ENCODE measurements at regions not wholly inside any gene's neighbourhood (a gene's known extent, or its start where the extent isn't known, plus 50 kb on each side); places are given as distances from the start of the nearest gene placed in this dataset.
"Not testable (repeated sequence)": the region's sequence is repeated elsewhere in the genome, so short reads cannot be mapped to it uniquely, and the experiment has no call there.

DNA sequence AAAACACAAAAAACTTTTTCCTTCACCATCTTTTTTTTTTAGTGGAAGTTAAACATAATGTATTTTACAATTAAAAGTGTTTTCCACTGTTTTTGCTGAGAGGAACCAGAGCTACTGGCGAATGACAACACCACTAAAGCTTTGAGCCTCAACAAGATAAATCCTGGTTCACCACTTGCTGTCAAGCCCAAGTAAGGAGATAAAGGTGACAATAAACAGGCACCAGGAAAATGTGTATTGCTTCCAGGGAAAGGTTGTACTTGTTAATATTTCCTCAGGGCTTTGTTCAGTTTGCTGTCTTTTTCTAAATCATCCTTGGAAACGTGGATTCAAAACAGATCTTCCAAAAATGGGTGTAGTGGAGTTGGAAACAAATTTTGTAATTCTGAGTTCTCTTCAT is 109.9 kb upstream of the ANKRD30A start:
- no peak for DNase-seq (ENCODE audit: low spot score in 2 of 2)
- H3K27ac ChIP-seq, result no peak overlapping the region

DNA sequence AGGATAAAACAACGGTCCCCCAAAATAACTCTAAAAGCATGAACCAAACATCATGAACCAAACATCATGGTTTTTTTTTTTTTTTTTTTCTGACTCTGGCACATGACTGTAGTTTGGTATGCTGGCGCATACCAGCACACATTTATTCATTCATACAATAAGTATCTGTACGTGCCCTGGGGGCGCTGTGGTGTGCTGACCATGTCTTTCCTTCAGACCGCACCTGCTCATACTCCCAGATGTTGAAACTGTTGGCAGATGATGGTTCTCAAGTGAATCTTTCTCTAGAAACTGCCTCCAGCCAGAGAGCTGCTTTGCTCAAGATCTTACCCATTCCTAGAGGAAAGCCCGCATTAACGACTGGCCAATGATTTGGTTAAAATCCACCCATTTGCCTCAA is 114.7 kb upstream of the ANKRD30A start:
- intact Hi-C loops (cut with DNase I), result no loop called here
- TF ChIP-seq, protein P1, sequence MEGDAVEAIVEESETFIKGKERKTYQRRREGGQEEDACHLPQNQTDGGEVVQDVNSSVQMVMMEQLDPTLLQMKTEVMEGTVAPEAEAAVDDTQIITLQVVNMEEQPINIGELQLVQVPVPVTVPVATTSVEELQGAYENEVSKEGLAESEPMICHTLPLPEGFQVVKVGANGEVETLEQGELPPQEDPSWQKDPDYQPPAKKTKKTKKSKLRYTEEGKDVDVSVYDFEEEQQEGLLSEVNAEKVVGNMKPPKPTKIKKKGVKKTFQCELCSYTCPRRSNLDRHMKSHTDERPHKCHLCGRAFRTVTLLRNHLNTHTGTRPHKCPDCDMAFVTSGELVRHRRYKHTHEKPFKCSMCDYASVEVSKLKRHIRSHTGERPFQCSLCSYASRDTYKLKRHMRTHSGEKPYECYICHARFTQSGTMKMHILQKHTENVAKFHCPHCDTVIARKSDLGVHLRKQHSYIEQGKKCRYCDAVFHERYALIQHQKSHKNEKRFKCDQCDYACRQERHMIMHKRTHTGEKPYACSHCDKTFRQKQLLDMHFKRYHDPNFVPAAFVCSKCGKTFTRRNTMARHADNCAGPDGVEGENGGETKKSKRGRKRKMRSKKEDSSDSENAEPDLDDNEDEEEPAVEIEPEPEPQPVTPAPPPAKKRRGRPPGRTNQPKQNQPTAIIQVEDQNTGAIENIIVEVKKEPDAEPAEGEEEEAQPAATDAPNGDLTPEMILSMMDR (IDR thresholded peaks at IDR 0.05), result no peak
- H3K27ac ChIP-seq, result no peak overlapping the region
- H3K36me3 ChIP-seq, result no peaks in the 10 kb centered on the region
- DNase-seq (ENCODE audit: low spot score in 2 of 2), result no peak
- H3K4me1 ChIP-seq, result no peaks in the 10 kb centered on the region
- H3K9me3 ChIP-seq, result no peaks in the 10 kb centered on the region
- H3K4me3 ChIP-seq, result no peak overlapping the region
- H3K27me3 ChIP-seq, result no peaks in the 10 kb centered on the region

More for the DNA sequence above, 109.9 kb upstream of the ANKRD30A start:
- Histone ChIP-seq H3K4me1 (no peaks in the 10 kb centered on the region), H3K4me3 (no peak overlapping the region), H3K9me3 (no peaks in the 10 kb centered on the region), H3K27me3 (no peaks in the 10 kb centered on the region), H3K36me3 (no peaks in the 10 kb centered on the region)
- intact Hi-C loops (cut with DNase I), result no loop called here
- TF ChIP-seq, protein P1 (IDR thresholded peaks at IDR 0.05), result no peak

DNA sequence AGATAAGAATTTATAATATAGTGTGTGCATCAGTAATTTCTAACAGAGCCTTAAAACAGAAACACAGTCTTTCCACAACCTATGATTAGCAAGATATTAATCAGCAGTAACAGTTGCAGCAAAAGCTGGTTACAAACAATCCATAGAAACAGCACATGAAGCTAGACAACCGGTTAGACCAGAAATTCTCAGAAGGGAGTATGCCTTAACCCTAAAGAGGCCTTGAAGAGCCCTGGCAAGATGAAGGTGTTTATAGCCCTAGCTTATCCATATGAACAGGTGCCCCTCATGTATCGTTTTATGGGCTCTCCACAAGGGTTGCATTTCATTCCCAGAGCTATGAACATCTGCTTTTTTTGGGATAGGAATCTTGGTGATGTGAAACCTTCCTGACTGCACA is 117.1 kb upstream of the ANKRD30A start:
- H3K9me3 ChIP-seq; intact Hi-C loops (cut with DNase I); H3K27me3 ChIP-seq; DNase-seq (ENCODE audit: low spot score in 2 of 2); H3K4me1 ChIP-seq; H3K4me3 ChIP-seq; H3K27ac ChIP-seq; H3K36me3 ChIP-seq: not testable (repeated sequence)

- Histone ChIP-seq H3K9me3 (no peaks in the 10 kb centered on the region), H3K36me3 (no peaks in the 10 kb centered on the region), H3K27ac (no peak overlapping the region), H3K27me3 (no peaks in the 10 kb centered on the region), H3K4me1 (no peaks in the 10 kb centered on the region), H3K4me3 (no peak overlapping the region)
- intact Hi-C loops (cut with DNase I), result no loop called here
- DNase-seq (ENCODE audit: low spot score in 2 of 2), result no peak
- TF ChIP-seq, protein P1 (IDR thresholded peaks at IDR 0.05), result no peak
Observed at GRCh38 chr10:37003126-37003525, 122.3 kb upstream of the ANKRD30A start.

DNA sequence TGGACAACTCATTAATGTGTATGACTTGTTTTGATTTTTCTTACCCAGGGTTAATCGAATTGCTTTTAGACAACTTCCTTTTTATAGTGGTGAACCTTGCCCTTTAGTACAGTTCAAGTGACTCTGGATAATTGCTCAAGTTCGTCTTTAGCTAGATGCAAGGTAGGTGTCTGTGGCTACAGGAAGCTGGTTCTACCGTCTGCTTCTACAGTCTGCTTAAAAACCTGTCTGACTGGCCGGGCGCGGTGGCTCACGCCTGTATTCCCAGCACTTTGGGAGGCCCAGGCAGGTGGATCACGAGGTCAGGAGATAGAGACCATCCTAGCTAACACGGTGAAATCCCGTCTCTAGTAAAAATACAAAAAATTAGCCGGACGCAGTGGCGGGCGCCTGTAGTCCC is 129.6 kb upstream of the ANKRD30A start:
- H3K9me3 ChIP-seq; H3K27me3 ChIP-seq; H3K27ac ChIP-seq; H3K4me1 ChIP-seq; H3K36me3 ChIP-seq; intact Hi-C loops (cut with DNase I); H3K4me3 ChIP-seq; DNase-seq (ENCODE audit: low spot score in 2 of 2): not testable (repeated sequence)

GRCh38 chr10:36994886-36995285 is 130.5 kb upstream of the ANKRD30A start:
- H3K36me3 ChIP-seq, result no peaks in the 10 kb centered on the region
- no peak for DNase-seq (ENCODE audit: low spot score in 2 of 2)
- H3K27me3 ChIP-seq, result no peaks in the 10 kb centered on the region
- H3K27ac ChIP-seq, result no peak overlapping the region
- H3K4me3 ChIP-seq, result no peak overlapping the region
- no peaks in the 10 kb centered on the region for H3K4me1 ChIP-seq
- no peaks in the 10 kb centered on the region for H3K9me3 ChIP-seq
- intact Hi-C loops (cut with DNase I), result no loop called here
- TF ChIP-seq, protein P1 (IDR thresholded peaks at IDR 0.05), result no peak

GRCh38 chr10:36989233-36989632 is 136.2 kb upstream of the ANKRD30A start:
- no peak overlapping the region for H3K27ac ChIP-seq
- TF ChIP-seq, protein P1 (IDR thresholded peaks at IDR 0.05), result no peak
- no peaks in the 10 kb centered on the region for H3K4me1 ChIP-seq
- no peak for DNase-seq (ENCODE audit: low spot score in 2 of 2)
- H3K4me3 ChIP-seq, result no peak overlapping the region
- no peaks in the 10 kb centered on the region for H3K27me3 ChIP-seq
- intact Hi-C loops (cut with DNase I), result no loop called here
- H3K9me3 ChIP-seq, result peaks cover 0 to 8% of the 10 kb centered on the region in 2 donors
- H3K36me3 ChIP-seq, result no peaks in the 10 kb centered on the region

Data from ascending aorta (tissue), 2 donors.